GM10248 (cell line): ENCODE measurements at regions not wholly inside any gene's neighbourhood (a gene's known extent, or its start where the extent isn't known, plus 50 kb on each side); places are given as distances from the start of the nearest gene placed in this dataset.

Experiments
- CTCF ChIA-PET: fragments of 300-600 bp; sonication (Branson Sonifier 250); formaldehyde crosslinking; extraction: SDS; loops from one replicate; lab custom pipeline; 2021; ENCODE audit warnings: antibody characterized with exemption; lab: Yijun Ruan, JAX
- POLR2A ChIA-PET: fragments of 350-650 bp; sonication (Branson Sonifier 250); formaldehyde crosslinking; extraction: SDS; loops from one replicate; lab custom pipeline; 2020; ENCODE audit warnings: antibody characterized with exemption; lab: Yijun Ruan, JAX
- DNase-seq: peaks from one replicate; pipeline ENCODE4 v3.0.0; 2012; ENCODE audit errors: extremely low spot score
- TF ChIP-seq, protein P1 (sequence below): IDR thresholded peaks from 2 replicates; pipeline ENCODE4 v1.5.1; 2012; ENCODE audit warnings: mild to moderate bottlenecking, low read depth; ENCODE audit errors: extremely low read depth, missing control alignments, control extremely low read depth

DNA sequence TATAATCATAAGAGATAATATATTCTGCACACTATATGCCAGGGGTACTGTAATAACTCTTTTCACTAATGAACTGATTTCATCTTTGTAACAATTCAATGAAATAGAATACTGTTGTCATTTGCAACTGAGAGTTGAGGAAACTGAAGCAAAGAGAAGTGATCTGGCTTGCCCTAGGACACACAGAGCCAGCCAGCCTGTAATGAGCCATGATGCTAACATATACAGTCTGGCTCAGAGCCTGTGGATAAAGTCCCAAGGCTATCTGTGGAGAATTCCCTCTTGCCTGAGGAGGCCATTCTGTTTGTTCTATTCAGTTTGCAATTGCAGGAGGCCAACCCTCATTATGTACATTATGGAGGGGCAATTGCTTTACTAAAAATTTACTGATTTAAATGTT, 241.3 kb downstream of the CXCL12 start:
- POLR2A ChIA-PET = no interaction called here
- CTCF ChIA-PET = no interaction called here
- TF ChIP-seq, protein P1, sequence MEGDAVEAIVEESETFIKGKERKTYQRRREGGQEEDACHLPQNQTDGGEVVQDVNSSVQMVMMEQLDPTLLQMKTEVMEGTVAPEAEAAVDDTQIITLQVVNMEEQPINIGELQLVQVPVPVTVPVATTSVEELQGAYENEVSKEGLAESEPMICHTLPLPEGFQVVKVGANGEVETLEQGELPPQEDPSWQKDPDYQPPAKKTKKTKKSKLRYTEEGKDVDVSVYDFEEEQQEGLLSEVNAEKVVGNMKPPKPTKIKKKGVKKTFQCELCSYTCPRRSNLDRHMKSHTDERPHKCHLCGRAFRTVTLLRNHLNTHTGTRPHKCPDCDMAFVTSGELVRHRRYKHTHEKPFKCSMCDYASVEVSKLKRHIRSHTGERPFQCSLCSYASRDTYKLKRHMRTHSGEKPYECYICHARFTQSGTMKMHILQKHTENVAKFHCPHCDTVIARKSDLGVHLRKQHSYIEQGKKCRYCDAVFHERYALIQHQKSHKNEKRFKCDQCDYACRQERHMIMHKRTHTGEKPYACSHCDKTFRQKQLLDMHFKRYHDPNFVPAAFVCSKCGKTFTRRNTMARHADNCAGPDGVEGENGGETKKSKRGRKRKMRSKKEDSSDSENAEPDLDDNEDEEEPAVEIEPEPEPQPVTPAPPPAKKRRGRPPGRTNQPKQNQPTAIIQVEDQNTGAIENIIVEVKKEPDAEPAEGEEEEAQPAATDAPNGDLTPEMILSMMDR = no peak
- no peak for DNase-seq

DNA sequence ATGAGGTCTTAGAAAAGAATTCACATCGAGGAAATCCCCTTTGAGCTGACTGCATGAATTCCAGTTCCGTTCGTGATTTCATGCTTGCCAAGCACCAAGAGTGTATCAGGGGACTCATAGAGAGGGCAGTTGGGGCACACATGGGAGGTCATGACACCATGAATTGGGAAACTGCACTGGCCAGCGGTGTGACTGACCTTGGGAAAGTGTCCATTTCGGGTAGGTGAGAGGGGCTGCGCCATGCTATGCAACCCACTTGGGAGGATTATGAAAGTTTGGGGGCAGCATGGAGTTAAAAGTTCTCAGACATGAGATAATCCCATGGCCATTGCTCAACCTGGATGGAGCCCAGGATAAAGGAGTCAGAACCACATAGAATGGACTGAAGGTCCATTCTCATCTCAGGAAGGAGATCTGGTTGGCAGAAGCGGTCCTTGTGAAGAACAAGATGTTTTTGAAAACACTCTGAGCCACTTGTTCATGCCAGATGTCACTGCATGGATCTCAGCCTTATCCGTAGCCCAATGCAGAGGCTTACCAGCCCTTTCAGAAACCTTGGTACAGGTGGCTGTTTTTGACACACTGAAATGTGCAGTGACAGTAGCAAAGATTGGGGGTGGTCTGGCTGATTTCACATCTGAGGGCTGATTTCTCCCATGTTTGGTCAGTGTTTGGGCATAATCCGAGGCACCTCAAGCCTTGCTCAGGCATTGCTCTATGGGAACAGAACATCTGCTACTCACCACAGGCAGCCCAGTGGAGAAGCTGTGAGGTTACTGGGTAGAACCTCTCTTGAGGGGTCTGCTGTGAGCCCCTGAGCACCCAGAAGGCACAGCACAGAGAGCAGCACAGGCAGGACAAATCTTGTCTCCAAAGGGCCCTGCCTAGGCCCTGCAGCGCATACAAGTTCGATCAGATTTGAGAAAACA, 252.3 kb downstream of the CXCL12 start:
- TF ChIP-seq, protein P1 = no peak
- CTCF ChIA-PET = interaction anchor here (1.2 kb wide), 1 partner anchor 10 kb away, joined by 3 read pairs; no protein-coding TSS in a partner anchor
- POLR2A ChIA-PET = no interaction called here
- no peak for DNase-seq

DNA sequence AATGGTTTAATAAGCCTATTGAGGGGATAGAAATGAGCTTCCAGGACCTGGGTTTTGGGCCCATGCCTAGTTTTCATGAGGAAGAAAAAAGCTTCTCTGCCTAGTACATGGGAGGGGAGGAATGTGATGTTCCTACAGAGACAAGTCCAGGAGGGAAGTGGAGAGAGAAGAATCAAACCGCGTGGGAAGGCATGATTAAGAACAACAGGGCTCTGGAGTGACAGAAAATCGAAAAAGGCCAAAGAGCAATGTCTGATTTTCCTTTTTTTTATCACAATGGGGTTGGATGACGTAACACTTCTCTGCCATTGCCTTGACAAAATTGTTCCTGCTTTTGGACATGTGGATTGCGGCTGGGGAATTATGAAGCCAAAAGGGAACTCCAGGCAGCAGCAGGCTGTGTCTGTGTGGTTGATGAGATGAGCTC, 258.6 kb downstream of the CXCL12 start:
- POLR2A ChIA-PET = no interaction called here
- CTCF ChIA-PET = interaction anchor here (1.5 kb wide), 1 partner anchor 437 kb away, joined by 4 read pairs; no protein-coding TSS in a partner anchor
- no peak for DNase-seq
- TF ChIP-seq, protein P1 = no peak

DNA sequence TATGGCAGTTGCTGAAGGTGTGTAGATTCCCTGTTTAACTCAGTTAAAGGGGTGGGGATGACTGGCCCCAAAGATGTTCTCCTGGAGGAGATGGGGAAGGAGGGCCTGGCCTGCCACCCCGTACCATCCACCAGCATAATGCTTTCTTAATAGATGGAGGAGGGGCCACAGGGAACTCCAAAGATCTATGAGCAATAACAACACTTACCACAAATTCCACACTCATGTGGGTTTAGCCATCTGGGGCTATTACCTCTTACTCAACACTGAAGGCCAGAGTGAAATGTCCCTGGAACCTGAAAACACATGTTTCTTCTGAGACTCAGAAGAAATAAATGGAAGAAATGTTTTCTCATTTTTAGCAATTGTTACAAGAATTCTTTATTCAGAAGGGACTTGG, 259.0 kb downstream of the CXCL12 start:
- DNase-seq = no peak
- TF ChIP-seq, protein P1 = no peak
- ChIA-PET CTCF (no interaction called here), POLR2A (no interaction called here)

DNA sequence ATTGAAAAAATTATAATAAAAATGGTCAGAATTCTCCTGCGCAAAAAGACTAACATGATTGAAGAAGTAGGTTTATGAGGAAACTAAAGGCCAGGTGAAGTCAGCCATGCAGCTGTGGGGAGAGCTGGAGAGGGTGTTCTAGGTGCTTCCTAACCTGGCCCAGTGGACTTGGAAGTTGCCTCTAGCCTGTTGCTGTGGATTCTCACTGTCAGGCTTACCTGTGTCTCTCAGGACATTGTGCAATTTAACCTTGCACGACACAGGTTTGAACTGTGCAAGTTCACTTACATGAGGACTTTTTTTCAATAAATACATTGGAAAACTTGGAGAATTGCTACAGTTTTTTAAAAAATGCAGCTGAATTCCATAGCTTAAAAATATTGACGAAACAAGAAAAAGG, 266.4 kb downstream of the CXCL12 start:
- no peak for DNase-seq
- CTCF ChIA-PET = interaction anchor here (0.8 kb wide), 1 partner anchor 9 kb away, joined by 4 read pairs; no protein-coding TSS in a partner anchor
- POLR2A ChIA-PET = no interaction called here
- TF ChIP-seq, protein P1 = no peak

DNA sequence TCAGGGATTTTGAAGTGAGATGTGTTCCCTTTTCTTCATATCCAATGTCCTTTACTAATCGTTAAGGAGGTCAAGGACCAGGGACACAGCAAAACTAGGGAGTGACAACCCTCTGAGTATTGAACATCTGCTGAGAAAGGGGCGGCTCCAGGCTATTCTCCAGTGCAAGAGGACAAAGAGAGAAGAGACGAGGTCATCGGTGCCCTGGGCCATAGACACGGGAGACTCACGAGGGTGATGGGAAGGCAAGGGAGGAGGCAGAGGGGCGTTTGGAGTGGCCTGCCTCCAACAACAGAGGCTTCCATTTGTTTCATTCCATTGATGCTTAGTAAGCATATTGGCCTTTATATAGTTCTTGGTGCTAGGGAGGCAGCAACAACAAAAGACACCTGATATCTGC, 268.4 kb downstream of the CXCL12 start:
- no peak for DNase-seq
- POLR2A ChIA-PET = no interaction called here
- TF ChIP-seq, protein P1 = no peak
- CTCF ChIA-PET = no interaction called here
